HEK293T (cell line): ENCODE measurements at regions not wholly inside any gene's neighbourhood (a gene's known extent, or its start where the extent isn't known, plus 50 kb on each side); places are given as distances from the start of the nearest gene placed in this dataset.

Experiments
- CTCF ChIA-PET: fragments of 350-600 bp; formaldehyde crosslinking; extraction: SDS; loops from one replicate; lab custom pipeline; 2021; ENCODE audit warnings: antibody characterized with exemption, inconsistent platforms; lab: Yijun Ruan, JAX
- POLR2A ChIA-PET: fragments of 350-600 bp; formaldehyde crosslinking; extraction: SDS; loops from one replicate; lab custom pipeline; 2020; ENCODE audit warnings: antibody characterized with exemption, inconsistent platforms; lab: Yijun Ruan, JAX
- DNase-seq: peaks from one replicate; pipeline ENCODE4 v3.0.0; 2012; ENCODE audit warnings: mixed read lengths; ENCODE audit errors: extremely low spot score
- ARNT ChIP-seq: fragments of 450-650 bp; IDR thresholded peaks from 2 replicates; pipeline ENCODE4 v1.6.1; 2017; ENCODE audit warnings: mild to moderate bottlenecking
- BHLHE40 ChIP-seq: fragments of 450-650 bp; IDR thresholded peaks from 2 replicates; pipeline ENCODE4 v1.6.1; 2016; ENCODE audit warnings: mild to moderate bottlenecking, moderate library complexity, borderline replicate concordance
- CTBP1 ChIP-seq: fragments of 450-650 bp; IDR thresholded peaks from 2 replicates; pipeline ENCODE4 v1.6.1; 2016; ENCODE audit warnings: borderline replicate concordance
- ELF4 ChIP-seq: fragments of 450-650 bp; IDR thresholded peaks from 2 replicates; pipeline ENCODE4 v1.6.1; 2017; ENCODE audit warnings: antibody characterized with exemption
- FOXA1 ChIP-seq: fragments of 450-650 bp; IDR thresholded peaks from 2 replicates; pipeline ENCODE4 v1.6.1; 2016; ENCODE audit warnings: mild to moderate bottlenecking
- FOXK2 ChIP-seq: fragments of 450-650 bp; IDR thresholded peaks from 2 replicates; pipeline ENCODE4 v1.6.1; 2016; ENCODE audit warnings: mild to moderate bottlenecking
- FOXM1 ChIP-seq: fragments of 450-650 bp; IDR thresholded peaks from 2 replicates; pipeline ENCODE4 v1.6.1; 2017; ENCODE audit warnings: mild to moderate bottlenecking, borderline replicate concordance
- HDGF ChIP-seq: fragments of 450-650 bp; IDR thresholded peaks from 2 replicates; pipeline ENCODE4 v1.6.1; 2017; ENCODE audit warnings: antibody characterized with exemption, borderline replicate concordance
- L3MBTL2 ChIP-seq: fragments of 450-650 bp; conservative IDR thresholded peaks from 2 replicates; pipeline ENCODE4 v1.6.1; 2016; ENCODE audit warnings: mild to moderate bottlenecking
- LEF1 ChIP-seq: fragments of 450-650 bp; IDR thresholded peaks from 2 replicates; pipeline ENCODE4 v1.6.1; 2017; ENCODE audit warnings: mild to moderate bottlenecking, borderline replicate concordance
- NFRKB ChIP-seq: fragments of 450-650 bp; IDR thresholded peaks from 2 replicates; pipeline ENCODE4 v1.6.1; 2016; ENCODE audit warnings: mild to moderate bottlenecking, moderate library complexity
- SP1 ChIP-seq: fragments of 450-650 bp; IDR thresholded peaks from 2 replicates; pipeline ENCODE4 v1.6.1; 2017
- SUZ12 ChIP-seq: fragments of 450-650 bp; IDR thresholded peaks from 2 replicates; pipeline ENCODE4 v1.6.1; 2016; ENCODE audit warnings: mild to moderate bottlenecking
- TARDBP ChIP-seq: fragments of 450-650 bp; IDR thresholded peaks from 2 replicates; pipeline ENCODE4 v1.6.1; 2016
- ZNF384 ChIP-seq: fragments of 450-650 bp; IDR thresholded peaks from 2 replicates; pipeline ENCODE4 v1.6.1; 2016
- TF ChIP-seq, protein P1 (sequence below): fragments of 450-650 bp; IDR thresholded peaks from 2 replicates; pipeline ENCODE4 v1.6.1; 2016

DNA sequence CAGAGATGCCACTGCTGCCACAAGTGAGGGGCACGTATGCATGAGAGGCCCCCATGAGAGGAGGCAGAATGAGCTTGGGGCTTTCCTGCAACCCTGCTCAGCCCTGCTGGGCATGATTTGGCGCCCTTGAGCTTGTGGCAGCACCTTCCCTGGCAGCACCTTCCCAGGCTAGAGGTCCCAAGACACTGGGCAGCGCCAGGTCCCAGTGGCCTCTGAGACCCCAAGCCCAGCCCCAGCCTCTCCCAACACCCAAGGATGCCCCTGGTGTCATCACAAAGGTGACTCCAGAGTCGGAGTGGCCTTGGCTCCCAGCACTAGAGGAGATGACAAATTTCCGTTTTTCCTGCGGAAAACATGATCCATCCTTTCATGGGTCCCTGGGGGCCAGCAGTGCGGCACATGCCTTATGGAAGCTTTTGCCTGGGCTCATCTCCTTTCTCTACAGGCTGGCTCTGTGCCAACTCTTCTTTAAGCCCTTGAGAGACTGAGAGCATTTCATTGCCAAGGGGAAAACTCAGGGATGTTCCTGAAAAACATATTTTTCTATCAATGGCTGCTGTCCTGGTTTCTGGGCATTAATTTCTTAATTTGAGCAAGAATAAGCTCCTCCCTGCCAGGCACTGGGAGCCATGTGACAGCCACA lies 77.1 kb upstream of the ADAMTS2 start:
- no peak for TF ChIP-seq LEF1
- TF ChIP-seq SUZ12 = no peak
- TF ChIP-seq FOXM1 = no peak
- no peak for TF ChIP-seq ELF4
- no peak for DNase-seq
- ChIA-PET POLR2A (no interaction called here), CTCF (no interaction called here)

DNA sequence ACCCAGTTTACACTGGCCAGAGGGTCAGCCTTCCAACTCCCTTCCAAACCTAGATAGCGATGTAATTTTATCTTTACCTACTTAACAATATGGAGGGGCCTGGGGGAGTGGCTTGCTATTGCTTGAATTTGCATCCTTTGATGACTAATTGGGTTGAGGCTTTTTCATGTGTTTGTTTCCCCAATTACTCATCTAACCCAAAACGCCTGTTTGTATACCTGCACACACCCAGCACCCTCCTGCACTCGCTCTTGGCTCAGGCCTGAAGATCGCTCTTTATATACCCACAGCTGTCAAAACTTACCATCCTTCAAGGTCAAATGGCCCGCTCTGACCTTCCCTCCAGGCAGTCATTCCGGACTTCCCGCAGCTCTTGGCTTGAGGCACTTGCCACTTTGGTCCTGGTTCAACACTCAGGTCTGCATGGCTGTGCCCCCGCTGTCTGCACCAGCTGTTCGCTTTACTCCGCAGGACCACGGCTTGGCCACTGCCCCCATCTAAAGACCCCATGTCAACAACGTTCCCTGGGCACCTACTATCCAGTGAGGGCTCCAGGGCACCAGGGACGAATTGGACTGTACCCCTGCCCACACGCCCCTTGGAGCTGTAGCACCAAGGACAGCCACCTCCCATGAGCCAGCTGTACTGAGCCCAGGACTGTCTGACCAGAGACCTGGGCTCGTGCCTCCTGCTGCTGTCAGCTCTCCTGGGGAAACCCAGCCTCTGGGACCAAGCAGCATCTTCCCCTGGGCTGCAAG lies 76.1 kb upstream of the ADAMTS2 start:
- ChIA-PET CTCF (no interaction called here), POLR2A (no interaction called here)
- no peak for DNase-seq

DNA sequence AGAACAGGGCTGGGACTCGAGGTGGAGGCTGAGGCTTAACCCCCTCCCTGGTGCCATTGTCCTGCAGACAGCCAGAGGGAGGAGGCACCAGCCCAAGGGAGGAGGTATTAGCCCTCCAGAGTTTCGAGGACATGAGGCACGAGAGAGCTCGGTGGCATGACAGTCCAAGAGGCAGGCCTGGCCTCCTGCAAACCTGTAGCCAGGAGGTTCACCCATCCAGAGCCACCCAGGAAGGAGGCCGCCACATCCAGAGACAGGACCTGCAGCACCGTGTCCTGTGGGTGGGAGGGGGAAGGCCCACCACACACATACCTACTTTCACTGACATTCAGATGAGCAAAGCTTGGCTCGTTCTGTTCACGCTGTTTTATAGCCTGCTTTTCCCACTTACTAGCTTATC lies 75.2 kb upstream of the ADAMTS2 start:
- ChIA-PET CTCF (no interaction called here), POLR2A (no interaction called here)
- DNase-seq = no peak
- TF ChIP-seq HDGF = no peak
- TF ChIP-seq FOXA1 = no peak
- TF ChIP-seq TARDBP = no peak
- TF ChIP-seq LEF1 = no peak
- no peak for TF ChIP-seq FOXM1
- TF ChIP-seq SP1 = no peak
- no peak for TF ChIP-seq ARNT
- no peak for TF ChIP-seq NFRKB
- TF ChIP-seq L3MBTL2 = no peak
- TF ChIP-seq ELF4 = no peak
- TF ChIP-seq, protein P1, sequence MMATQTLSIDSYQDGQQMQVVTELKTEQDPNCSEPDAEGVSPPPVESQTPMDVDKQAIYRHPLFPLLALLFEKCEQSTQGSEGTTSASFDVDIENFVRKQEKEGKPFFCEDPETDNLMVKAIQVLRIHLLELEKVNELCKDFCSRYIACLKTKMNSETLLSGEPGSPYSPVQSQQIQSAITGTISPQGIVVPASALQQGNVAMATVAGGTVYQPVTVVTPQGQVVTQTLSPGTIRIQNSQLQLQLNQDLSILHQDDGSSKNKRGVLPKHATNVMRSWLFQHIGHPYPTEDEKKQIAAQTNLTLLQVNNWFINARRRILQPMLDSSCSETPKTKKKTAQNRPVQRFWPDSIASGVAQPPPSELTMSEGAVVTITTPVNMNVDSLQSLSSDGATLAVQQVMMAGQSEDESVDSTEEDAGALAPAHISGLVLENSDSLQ = no peak

More for the DNA sequence above, 76.1 kb upstream of the ADAMTS2 start:
- no peak for TF ChIP-seq SP1
- TF ChIP-seq NFRKB = no peak
- no peak for TF ChIP-seq ZNF384

DNA sequence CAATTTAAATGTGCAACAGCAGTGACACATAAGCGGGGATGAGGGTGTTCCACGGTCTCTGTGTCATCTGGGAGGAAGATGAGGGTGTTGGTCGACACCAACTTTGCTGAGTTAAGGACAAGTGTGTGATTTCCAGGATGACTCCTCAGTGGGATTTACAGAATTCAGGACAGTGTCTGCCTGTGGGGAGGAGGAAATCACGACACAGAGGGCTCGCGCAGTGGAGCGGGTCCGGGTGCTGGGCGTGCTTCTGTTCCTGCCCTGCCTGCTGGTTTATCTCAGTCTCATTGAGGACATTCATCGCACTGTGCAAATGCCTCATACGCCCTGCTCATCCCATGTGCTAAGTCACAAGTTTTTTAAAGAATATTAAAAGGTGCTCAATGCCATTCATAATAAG lies 73.7 kb upstream of the ADAMTS2 start:
- ChIA-PET CTCF (no interaction called here), POLR2A (no interaction called here)
- TF ChIP-seq FOXM1 (no peak), FOXA1 (no peak), FOXK2 (no peak), HDGF (no peak), ZNF384 (no peak), NFRKB (no peak), TARDBP (no peak), L3MBTL2 (no peak), LEF1 (no peak), SUZ12 (no peak), CTBP1 (no peak), ELF4 (no peak), ARNT (no peak), SP1 (no peak), BHLHE40 (no peak)
- TF ChIP-seq, protein P1 = no peak
- no peak for DNase-seq

DNA sequence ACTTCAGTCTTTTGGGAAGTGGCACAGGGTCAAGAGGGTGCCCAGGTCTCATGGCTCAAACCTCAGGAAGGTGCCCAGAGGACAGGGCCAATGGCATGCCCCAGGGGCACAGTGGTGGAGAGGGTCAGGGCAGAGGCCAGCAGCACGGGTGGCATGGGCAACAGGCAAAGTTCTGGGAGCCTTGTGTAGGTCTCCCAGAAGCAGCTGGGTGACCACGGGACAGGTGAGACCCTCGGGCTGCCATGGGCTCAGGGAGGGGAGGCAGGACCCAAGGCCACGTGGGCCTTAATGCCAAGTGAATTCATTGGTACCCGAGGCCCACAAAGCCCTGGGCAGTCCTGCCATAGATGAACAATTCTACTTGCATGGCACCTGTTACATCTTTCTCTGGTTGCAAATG lies 72.4 kb upstream of the ADAMTS2 start:
- no peak for DNase-seq
- ChIA-PET CTCF (no interaction called here), POLR2A (no interaction called here)
- TF ChIP-seq ELF4 = no peak
- TF ChIP-seq ZNF384 = no peak
- TF ChIP-seq BHLHE40 = no peak

DNA sequence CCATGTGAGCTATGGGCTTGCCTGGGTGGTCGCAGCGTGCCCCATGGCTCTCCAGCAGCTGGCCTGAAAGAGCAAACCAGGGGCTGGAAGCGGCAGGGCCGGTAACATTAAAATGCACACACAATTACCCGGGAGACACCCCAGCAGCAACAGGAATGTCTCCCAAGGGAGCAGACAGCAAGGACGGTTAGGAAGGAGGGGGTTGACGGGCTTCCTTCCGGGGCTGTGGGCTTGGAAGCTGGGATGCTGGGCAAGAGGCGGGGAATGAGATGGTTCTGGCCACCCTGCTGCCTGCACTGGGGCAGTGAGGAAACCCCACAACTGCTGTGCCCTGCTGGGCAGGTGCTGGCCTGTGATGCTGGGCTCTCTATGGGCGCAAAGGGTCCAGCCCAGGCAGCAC lies 71.8 kb upstream of the ADAMTS2 start:
- ChIA-PET CTCF (interaction anchor here (0.5 kb wide), 1 partner anchor 969 kb away, joined by 7 read pairs; no protein-coding TSS in a partner anchor), POLR2A (no interaction called here)
- no peak for DNase-seq
- TF ChIP-seq BHLHE40 = no peak
- TF ChIP-seq HDGF = no peak
- TF ChIP-seq FOXK2 = no peak
- TF ChIP-seq NFRKB = no peak
- TF ChIP-seq SUZ12 = no peak
- TF ChIP-seq ZNF384 = no peak
- TF ChIP-seq CTBP1 = no peak
- TF ChIP-seq ARNT = no peak
- TF ChIP-seq L3MBTL2 = no peak
- TF ChIP-seq, protein P1 = no peak
- TF ChIP-seq TARDBP = no peak
- TF ChIP-seq FOXM1 = no peak
- TF ChIP-seq ELF4 = no peak
- no peak for TF ChIP-seq LEF1
- TF ChIP-seq FOXA1 = no peak
- no peak for TF ChIP-seq SP1
